Dermis blood vessel endothelial cell (primary cell): ENCODE measurements at regions not wholly inside any gene's neighbourhood (a gene's known extent, or its start where the extent isn't known, plus 50 kb on each side); places are given as distances from the start of the nearest gene placed in this dataset.
"Not testable (repeated sequence)": the region's sequence is repeated elsewhere in the genome, so short reads cannot be mapped to it uniquely, and the experiment has no call there.

ENCODE experiments used
- DNase-seq: peaks from one replicate; pipeline ENCODE4 v3.0.0; 2010

- DNase-seq = no peak
Observed at GRCh38 chr3:74413547-74414241, 200.8 kb downstream of the CNTN3 start.

- DNase-seq = no peak
Observed at GRCh38 chr3:74410276-74410941, 204.1 kb downstream of the CNTN3 start.

- no peak for DNase-seq
Observed at GRCh38 chr3:74409066-74409465, 205.4 kb downstream of the CNTN3 start.

- DNase-seq = no peak
Observed at GRCh38 chr3:74403307-74403706, 211.2 kb downstream of the CNTN3 start.

- no peak for DNase-seq
Observed at GRCh38 chr3:74402821-74403220, 211.6 kb downstream of the CNTN3 start.

- DNase-seq = no peak
Observed at GRCh38 chr3:74393426-74393825, 221.0 kb downstream of the CNTN3 start.

GRCh38 chr3:74390121-74390877, 224.2 kb downstream of the CNTN3 start:
- DNase-seq = no peak

GRCh38 chr3:74387111-74387735, 227.2 kb downstream of the CNTN3 start:
- DNase-seq = no peak

GRCh38 chr3:74384159-74384558, 230.3 kb downstream of the CNTN3 start:
- no peak for DNase-seq

- DNase-seq = no peak
Observed at GRCh38 chr3:74377669-74378068, 236.8 kb downstream of the CNTN3 start.

- not testable (repeated sequence) for DNase-seq
Observed at GRCh38 chr3:74376323-74376722, 238.1 kb downstream of the CNTN3 start.

GRCh38 chr3:74375653-74376052, 238.8 kb downstream of the CNTN3 start:
- no peak for DNase-seq

- no peak for DNase-seq
Observed at GRCh38 chr3:74372743-74373142, 241.7 kb downstream of the CNTN3 start.

GRCh38 chr3:74370342-74370741, 244.1 kb downstream of the CNTN3 start:
- DNase-seq = no peak

GRCh38 chr3:74366331-74366730, 248.1 kb downstream of the CNTN3 start:
- DNase-seq = no peak

- no peak for DNase-seq
Observed at GRCh38 chr3:74363346-74363745, 251.1 kb downstream of the CNTN3 start.

GRCh38 chr3:74360406-74360805, 254.1 kb downstream of the CNTN3 start:
- DNase-seq = no peak

GRCh38 chr3:74357881-74358280, 256.6 kb downstream of the CNTN3 start:
- no peak for DNase-seq

GRCh38 chr3:74353039-74353438, 261.4 kb downstream of the CNTN3 start:
- DNase-seq = no peak

GRCh38 chr3:74352166-74352565, 262.3 kb downstream of the CNTN3 start:
- DNase-seq = no peak

- no peak for DNase-seq
Observed at GRCh38 chr3:74351213-74351612, 263.2 kb downstream of the CNTN3 start.

- DNase-seq = no peak
Observed at GRCh38 chr3:74349015-74349414, 265.4 kb downstream of the CNTN3 start.

GRCh38 chr3:74347563-74348268, 266.7 kb downstream of the CNTN3 start:
- DNase-seq = no peak
